Dedifferentiated amniotic fluid mesenchymal stem cell (primary cell): ENCODE measurements at regions not wholly inside any gene's neighbourhood (a gene's known extent, or its start where the extent isn't known, plus 50 kb on each side); places are given as distances from the start of the nearest gene placed in this dataset.

Source experiments
- DNase-seq: peaks from one replicate; pipeline ENCODE4 v3.0.0-alpha.2; 2016; ENCODE audit errors: extremely low spot score

GRCh38 chr2:147792966-147793617, 51.7 kb upstream of the ACVR2A start:
- DNase-seq = no peak

GRCh38 chr2:147790580-147790979, 54.2 kb upstream of the ACVR2A start:
- no peak for DNase-seq

GRCh38 chr2:147789720-147790119, 55.1 kb upstream of the ACVR2A start:
- peak; percentile 55 for DNase-seq

- DNase-seq = no peak
Measured at GRCh38 chr2:147789287-147789686, 55.5 kb upstream of the ACVR2A start.

GRCh38 chr2:147782141-147782930, 62.5 kb upstream of the ACVR2A start:
- DNase-seq = no peak

- DNase-seq = no peak
Measured at GRCh38 chr2:147779440-147779839, 65.4 kb upstream of the ACVR2A start.

GRCh38 chr2:147777394-147777793, 67.4 kb upstream of the ACVR2A start:
- no peak for DNase-seq

- DNase-seq = no peak
Measured at GRCh38 chr2:147774805-147775204, 70.0 kb upstream of the ACVR2A start.

GRCh38 chr2:147773479-147773878, 71.3 kb upstream of the ACVR2A start:
- DNase-seq = no peak

GRCh38 chr2:147772781-147773180, 72.0 kb upstream of the ACVR2A start:
- no peak for DNase-seq

- no peak for DNase-seq
Measured at GRCh38 chr2:147763861-147764260, 81.0 kb upstream of the ACVR2A start.

GRCh38 chr2:147760984-147761383, 83.8 kb upstream of the ACVR2A start:
- no peak for DNase-seq

- no peak for DNase-seq
Measured at GRCh38 chr2:147759536-147759935, 85.3 kb upstream of the ACVR2A start.

- DNase-seq = no peak
Measured at GRCh38 chr2:147758821-147759220, 86.0 kb upstream of the ACVR2A start.

- DNase-seq = no peak
Measured at GRCh38 chr2:147756069-147756468, 88.8 kb upstream of the ACVR2A start.

GRCh38 chr2:147740211-147740927, 104.5 kb upstream of the ACVR2A start:
- no peak for DNase-seq

GRCh38 chr2:147739508-147739907, 105.3 kb upstream of the ACVR2A start:
- DNase-seq = no peak

- no peak for DNase-seq
Measured at GRCh38 chr2:147718831-147719230, 126.0 kb upstream of the ACVR2A start.

- DNase-seq = no peak
Measured at GRCh38 chr2:147716906-147717305, 127.9 kb upstream of the ACVR2A start.

GRCh38 chr2:147715807-147716206, 129.0 kb upstream of the ACVR2A start:
- DNase-seq = no peak

- no peak for DNase-seq
Measured at GRCh38 chr2:147714582-147714981, 130.2 kb upstream of the ACVR2A start.

- no peak for DNase-seq
Measured at GRCh38 chr2:147713349-147713748, 131.5 kb upstream of the ACVR2A start.

- DNase-seq = no peak
Measured at GRCh38 chr2:147712051-147712450, 132.8 kb upstream of the ACVR2A start.
